Osteocyte (in vitro differentiated cells): ENCODE measurements at regions not wholly inside any gene's neighbourhood (a gene's known extent, or its start where the extent isn't known, plus 50 kb on each side); places are given as distances from the start of the nearest gene placed in this dataset.

ENCODE experiments used
- DNase-seq: peaks from one replicate; pipeline ENCODE4 v3.0.0; 2021; ENCODE audit warnings: mixed read lengths; ENCODE audit not compliant: unreplicated experiment; ENCODE audit errors: extremely low spot score
- H3K27ac Mint-ChIP-seq: one replicate; pipeline ENCODE4 v1.8.0; 2021; ENCODE audit warnings: mild to moderate bottlenecking, mixed read lengths; ENCODE audit not compliant: unreplicated experiment
- H3K27me3 Mint-ChIP-seq: one replicate; pipeline ENCODE4 v1.8.0; 2021; ENCODE audit warnings: mixed read lengths; ENCODE audit not compliant: unreplicated experiment
- H3K36me3 Mint-ChIP-seq: one replicate; pipeline ENCODE4 v1.8.0; 2021; ENCODE audit warnings: mixed read lengths; ENCODE audit not compliant: unreplicated experiment
- H3K4me1 Mint-ChIP-seq: one replicate; pipeline ENCODE4 v1.8.0; 2021; ENCODE audit warnings: mixed read lengths; ENCODE audit not compliant: unreplicated experiment
- H3K4me3 Mint-ChIP-seq: one replicate; pipeline ENCODE4 v1.8.0; 2021; ENCODE audit warnings: mild to moderate bottlenecking, moderate library complexity, mixed read lengths; ENCODE audit not compliant: unreplicated experiment
- H3K9me3 Mint-ChIP-seq: one replicate; pipeline ENCODE4 v1.8.0; 2021; ENCODE audit warnings: mixed read lengths; ENCODE audit not compliant: unreplicated experiment
- TF ChIP-seq, protein P1 (sequence below): fragments of 200-600 bp; sonication (generic); IDR thresholded peaks from 2 replicates; pipeline ENCODE4 v1.5.0; 2021; ENCODE audit warnings: antibody characterized with exemption, mild to moderate bottlenecking, moderate library complexity

- Mint-ChIP-seq H3K27ac (no peak overlapping the region), H3K27me3 (no peaks in the 10 kb centered on the region), H3K36me3 (no peaks in the 10 kb centered on the region), H3K9me3 (peaks cover 29% of the 10 kb centered on the region), H3K4me1 (no peaks in the 10 kb centered on the region), H3K4me3 (no peak overlapping the region)
- TF ChIP-seq, protein P1, sequence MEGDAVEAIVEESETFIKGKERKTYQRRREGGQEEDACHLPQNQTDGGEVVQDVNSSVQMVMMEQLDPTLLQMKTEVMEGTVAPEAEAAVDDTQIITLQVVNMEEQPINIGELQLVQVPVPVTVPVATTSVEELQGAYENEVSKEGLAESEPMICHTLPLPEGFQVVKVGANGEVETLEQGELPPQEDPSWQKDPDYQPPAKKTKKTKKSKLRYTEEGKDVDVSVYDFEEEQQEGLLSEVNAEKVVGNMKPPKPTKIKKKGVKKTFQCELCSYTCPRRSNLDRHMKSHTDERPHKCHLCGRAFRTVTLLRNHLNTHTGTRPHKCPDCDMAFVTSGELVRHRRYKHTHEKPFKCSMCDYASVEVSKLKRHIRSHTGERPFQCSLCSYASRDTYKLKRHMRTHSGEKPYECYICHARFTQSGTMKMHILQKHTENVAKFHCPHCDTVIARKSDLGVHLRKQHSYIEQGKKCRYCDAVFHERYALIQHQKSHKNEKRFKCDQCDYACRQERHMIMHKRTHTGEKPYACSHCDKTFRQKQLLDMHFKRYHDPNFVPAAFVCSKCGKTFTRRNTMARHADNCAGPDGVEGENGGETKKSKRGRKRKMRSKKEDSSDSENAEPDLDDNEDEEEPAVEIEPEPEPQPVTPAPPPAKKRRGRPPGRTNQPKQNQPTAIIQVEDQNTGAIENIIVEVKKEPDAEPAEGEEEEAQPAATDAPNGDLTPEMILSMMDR = no peak
- DNase-seq = no peak
These were observed 263.2 kb downstream of the TECRL start for GRCh38 chr4:64146030-64146429.

DNA sequence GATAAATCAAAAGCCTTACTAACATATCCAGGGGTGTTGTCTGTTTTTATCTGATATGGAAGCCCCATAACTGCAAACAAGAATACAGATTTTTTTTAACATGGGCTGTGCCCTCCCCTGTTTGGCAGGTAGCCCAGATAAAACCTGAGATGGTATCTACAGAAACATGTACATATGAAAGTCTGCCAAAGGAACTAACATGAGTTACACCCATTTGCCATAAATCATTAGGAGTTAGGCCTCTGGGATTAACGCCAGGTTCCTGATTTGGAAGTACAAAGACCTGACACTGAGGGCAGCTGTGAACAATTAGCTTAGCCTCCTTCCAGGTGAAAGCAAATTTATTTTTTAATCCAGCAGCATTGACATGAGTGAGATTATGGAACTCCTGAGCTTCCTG lies 264.3 kb downstream of the TECRL start:
- Mint-ChIP-seq H3K4me3 (no peak overlapping the region), H3K9me3 (peaks cover 34% of the 10 kb centered on the region), H3K36me3 (no peaks in the 10 kb centered on the region), H3K27me3 (no peaks in the 10 kb centered on the region), H3K4me1 (no peaks in the 10 kb centered on the region), H3K27ac (no peak overlapping the region)
- TF ChIP-seq, protein P1 = no peak
- no peak for DNase-seq

GRCh38 chr4:64130907-64131306 lies 278.3 kb downstream of the TECRL start:
- H3K36me3 Mint-ChIP-seq = no peaks in the 10 kb centered on the region
- no peak for DNase-seq
- TF ChIP-seq, protein P1 = no peak
- no peaks in the 10 kb centered on the region for H3K4me1 Mint-ChIP-seq
- H3K9me3 Mint-ChIP-seq = peaks cover 5% of the 10 kb centered on the region
- H3K27me3 Mint-ChIP-seq = no peaks in the 10 kb centered on the region
- H3K27ac Mint-ChIP-seq = no peak overlapping the region
- no peak overlapping the region for H3K4me3 Mint-ChIP-seq

- DNase-seq = no peak
- Mint-ChIP-seq H3K27me3 (no peaks in the 10 kb centered on the region), H3K9me3 (peaks cover 4% of the 10 kb centered on the region), H3K36me3 (no peaks in the 10 kb centered on the region), H3K27ac (no peak overlapping the region), H3K4me1 (no peaks in the 10 kb centered on the region), H3K4me3 (no peak overlapping the region)
- TF ChIP-seq, protein P1 = no peak
These were observed 283.9 kb downstream of the TECRL start for GRCh38 chr4:64125354-64125753.

DNA sequence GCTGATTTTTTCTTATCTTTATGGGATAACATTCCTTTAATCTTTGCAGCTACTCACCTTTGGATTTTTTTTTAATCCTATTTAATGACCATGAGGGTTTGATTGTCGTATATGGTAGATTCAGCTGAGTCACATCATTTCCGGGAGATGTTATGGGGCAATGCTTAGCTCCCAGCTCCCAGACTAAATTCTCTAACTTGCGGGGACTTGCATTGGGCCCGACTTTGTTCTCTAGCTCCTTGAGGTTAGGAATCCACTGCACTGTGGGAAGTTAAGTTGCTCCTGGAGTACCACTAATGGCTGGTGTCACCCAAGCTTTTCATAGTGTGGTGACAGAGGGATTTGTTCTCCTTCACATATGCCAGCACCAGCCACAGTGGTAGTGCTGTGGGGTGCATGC lies 287.4 kb downstream of the TECRL start:
- DNase-seq = no peak
- TF ChIP-seq, protein P1 = no peak
- no peak overlapping the region for H3K4me3 Mint-ChIP-seq
- H3K27ac Mint-ChIP-seq = no peak overlapping the region
- H3K9me3 Mint-ChIP-seq = peaks cover 21% of the 10 kb centered on the region
- no peaks in the 10 kb centered on the region for H3K27me3 Mint-ChIP-seq
- H3K4me1 Mint-ChIP-seq = no peaks in the 10 kb centered on the region
- no peaks in the 10 kb centered on the region for H3K36me3 Mint-ChIP-seq
